Activated T-cell treated with anti-CD3 and anti-CD28 coated beads for 1 hour (primary cell): ENCODE measurements at regions not wholly inside any gene's neighbourhood (a gene's known extent, or its start where the extent isn't known, plus 50 kb on each side); places are given as distances from the start of the nearest gene placed in this dataset.

ENCODE experiments used
- DNase-seq: peaks from one replicate; pipeline ENCODE4 v3.0.0-alpha.2; 2020; ENCODE audit warnings: low read depth

DNA sequence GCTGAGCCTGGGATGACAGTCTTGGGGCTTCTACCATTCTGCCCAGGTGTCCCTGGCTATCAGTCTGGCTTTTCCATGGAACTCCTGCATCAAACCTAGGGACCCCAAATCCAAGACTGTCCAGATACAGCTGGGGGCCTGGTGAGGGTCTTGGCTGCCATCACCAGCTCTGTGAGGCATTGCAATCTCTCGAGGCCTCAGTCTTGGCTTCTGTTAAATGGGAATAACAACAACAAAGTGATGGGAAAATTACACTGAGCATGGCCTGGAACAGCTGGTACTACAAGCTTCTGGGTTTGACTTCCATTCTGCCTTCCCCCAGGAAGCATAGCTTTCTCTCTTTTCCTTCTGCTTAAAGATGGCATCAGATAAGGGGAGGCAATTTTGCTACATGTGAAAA, 50.0 kb upstream of the LCTL start:
- no peak for DNase-seq

DNA sequence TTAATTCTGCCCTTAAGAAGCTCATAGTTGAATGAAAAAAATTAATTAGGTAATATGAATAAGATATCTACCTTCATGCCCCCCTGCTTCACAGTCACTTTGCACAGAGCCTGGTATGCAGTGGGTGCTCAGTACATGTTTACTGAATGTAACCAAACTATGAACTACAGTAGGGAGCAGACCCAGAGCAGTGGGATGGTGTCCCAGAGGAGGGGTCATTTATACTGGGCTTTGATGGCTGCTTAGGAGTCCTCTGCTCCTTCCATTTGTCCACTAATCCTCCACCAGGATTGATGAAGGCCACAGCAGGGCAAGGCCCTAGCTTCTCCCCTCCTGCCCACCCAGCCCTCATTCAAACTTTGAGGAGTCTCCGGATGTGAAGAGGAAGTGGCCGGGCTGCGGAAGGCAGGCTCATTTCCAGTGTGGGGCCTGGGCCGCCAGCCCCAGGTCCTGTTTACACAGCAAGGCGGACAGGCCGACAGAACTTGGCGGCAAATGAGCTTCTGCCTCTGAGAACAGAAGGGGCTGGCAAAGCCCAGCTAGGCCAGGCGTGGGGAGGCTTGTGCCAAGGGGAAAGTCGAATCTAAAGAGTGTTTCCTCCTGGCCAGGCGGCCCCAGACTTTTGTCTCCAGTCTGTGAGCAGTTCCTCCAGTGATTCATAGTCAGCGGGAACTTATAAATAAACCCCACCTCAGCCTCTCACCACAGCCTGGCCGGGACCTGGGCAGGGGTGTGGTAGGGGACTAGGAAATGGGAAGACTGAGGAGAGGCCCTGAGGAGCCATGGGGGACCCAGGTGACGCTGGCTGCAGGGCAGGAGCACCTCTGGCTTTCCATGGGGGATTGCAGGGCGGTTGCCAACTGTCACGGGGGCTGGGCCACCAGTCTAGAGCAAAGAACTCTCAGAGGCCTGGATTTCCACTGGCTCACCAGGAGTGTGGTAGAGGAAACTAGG, 51.6 kb upstream of the LCTL start:
- no peak for DNase-seq

DNA sequence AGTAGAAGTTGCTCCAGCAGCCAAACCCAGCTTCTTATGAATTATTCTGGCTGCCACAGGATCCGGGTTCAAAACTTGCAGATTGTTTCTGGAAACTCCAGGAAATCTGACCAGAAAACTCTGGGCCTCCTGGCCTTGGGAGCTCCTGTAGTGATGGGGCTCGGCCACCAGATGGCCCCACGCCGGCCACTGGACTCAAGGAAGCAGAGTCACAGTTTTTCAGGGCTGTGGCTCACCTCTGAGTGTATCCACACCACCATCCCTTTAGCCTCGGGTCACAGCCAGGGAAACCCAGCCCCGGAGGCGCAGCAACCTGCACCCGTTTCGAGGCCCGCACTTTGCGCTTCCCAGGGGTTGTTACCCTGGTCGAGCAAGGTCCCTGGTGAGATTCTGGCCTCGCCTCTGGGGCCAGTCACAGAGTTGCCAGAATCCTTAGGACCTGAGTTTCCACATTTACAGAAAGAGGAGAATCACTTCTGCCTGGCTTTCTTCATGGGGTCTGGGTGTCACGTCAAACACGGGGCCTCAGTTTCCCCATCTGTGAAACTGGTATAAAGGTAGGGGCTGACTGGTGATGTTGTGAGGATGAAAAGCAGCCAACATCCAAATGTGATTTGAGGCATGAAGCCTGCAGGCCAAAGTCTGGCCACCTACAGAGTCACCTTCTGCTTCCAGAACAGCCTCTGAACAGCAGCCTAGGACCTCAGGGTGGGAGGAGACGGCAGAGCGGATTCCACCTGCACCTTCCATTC, 53.5 kb upstream of the LCTL start:
- peak; percentile 17 for DNase-seq

DNA sequence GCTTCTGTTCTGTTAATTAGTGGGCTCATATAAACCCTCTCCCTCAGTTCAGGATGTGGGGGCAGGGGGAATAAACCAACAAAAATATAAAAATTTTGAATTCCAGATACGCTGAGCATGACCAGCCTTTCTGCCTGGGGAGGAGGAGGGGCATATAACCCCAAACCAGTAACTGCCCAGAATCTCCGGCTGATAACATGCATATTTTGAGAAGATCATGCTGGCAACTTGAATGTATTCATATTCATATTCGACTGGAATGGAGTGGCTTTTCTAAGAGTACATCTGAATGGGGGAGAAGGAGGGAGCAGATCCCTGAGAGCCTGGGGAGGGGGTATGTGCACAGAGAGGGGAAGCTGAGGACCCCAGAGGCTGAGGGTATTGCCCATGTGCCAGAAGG, 54.5 kb upstream of the LCTL start:
- DNase-seq: no peak

DNA sequence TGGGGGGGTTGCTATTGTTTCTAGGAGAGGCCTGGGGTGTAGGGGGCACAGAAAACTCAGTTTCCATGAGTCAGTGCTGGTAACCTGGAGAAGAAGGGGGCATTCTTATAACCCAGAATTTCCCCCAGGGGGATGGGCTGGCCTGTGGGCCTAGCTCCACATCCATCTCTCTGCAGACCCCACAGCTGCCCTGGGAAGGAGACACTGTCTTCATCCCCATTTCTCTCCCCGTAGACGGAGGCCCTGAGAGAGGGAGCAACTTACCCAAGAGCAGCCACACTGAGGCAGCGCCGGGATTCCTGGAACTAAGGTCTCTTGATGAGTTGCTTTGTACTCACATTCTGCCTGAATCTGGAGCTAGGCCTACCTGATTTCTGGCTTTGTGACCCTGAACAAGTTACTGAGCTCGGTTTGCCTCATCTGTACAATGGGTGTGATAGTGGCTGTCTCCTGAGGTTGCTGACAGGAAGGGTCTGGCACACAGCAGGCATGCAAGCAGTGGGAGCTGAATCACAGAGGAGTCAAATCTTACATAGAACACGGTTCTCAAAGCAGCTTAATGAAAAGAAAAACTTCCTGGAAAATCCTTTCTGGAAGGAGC, 55.0 kb upstream of the LCTL start:
- DNase-seq: no peak

DNA sequence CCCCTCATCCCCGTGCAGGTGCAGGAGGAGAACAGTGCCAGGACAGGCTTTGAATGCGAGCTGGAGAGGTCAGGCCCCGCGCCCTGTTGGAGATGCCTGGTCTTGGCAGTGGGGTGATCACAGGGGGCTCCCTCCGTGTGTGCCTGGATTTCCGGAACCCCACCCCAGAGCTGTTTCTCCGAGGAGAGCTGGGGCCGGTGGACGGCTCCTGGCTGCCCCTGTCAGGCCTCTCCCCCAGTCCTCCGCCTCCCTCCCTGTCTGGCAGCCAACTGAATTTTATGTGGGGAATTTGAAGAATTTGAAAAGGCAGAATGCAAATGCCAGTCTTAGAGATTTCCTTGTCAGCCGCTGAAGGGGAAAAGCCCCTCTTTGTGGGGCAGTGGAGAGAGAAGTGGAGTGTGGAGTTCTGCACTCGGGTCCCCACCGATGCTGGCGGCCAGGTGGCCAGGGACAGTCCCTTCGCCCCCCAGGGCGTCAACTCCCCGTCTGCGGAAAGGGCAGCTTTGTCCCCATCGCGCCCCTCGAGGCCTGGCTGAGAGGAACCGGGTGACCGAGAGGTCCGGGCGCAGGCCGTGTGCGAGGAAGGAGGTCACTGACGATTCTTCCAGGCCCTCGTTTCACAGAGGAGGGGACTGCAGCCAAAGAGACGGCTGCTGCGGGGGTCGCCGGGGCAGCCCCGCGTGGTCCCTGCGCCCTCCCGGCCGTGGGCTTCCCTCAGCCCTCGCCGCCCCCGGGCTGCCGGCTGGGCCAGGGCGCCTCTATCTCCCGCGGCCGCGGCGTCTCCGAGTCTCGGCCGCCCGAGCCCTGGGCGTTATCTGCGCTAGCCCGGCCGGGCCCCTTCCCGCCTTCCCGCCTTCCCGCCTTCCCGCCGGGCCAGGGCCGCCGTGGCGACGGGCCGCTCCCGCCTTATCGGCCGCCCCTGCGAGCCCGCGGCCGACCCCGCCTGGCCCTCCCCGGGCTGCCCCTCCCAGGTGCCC, 56.0 kb upstream of the LCTL start:
- DNase-seq: no peak

DNA sequence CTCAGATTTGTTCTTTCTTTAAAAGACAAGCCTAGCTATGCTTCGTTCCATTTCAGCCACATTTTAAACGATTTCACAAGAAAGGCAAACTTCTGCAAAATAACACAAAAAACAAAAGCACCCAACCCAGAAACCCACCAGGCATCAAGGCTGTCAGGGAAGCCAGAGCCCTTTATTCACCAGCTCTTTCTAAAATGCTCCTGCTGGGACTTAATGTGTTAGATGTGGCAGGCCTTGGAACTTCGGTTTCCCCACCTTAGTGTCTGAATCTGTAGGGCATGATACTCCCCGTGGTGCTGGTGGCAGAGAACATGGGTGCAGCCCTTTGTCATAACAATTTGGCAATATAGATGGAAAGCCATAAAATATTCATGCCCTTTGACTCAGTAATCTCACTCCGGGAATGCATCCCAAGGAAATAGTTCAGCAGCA, 56.8 kb upstream of the LCTL start:
- no peak for DNase-seq

DNA sequence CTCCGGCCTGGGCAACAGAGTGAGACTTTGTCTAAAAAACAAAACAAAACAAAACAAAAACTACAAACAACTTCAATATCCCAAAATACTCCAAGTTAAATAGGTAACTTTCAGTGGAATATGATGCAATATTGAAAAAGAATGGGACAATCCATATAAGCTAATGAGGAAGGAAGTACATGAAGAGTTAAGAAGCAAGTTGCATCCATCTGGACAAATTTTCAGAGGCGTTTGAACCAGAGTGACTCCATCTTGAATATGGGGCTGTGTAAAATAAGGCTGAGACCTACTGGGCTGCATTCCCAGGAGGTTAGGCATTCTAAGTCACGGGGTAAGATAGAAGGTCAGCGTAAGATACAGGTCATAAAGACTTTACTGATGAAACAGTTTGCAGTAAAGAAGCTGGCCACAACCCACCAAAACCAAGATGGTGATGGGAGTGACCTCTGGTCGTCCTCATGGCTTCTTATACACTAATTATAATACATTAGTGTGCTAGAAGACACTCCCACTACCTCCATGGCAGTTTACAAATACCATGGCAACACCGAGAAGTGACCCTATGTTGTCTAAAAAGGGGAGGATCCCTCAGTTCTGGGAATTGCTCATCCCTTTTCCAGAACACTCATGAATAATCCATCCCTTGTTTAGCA, 58.1 kb upstream of the LCTL start:
- DNase-seq: no peak

DNA sequence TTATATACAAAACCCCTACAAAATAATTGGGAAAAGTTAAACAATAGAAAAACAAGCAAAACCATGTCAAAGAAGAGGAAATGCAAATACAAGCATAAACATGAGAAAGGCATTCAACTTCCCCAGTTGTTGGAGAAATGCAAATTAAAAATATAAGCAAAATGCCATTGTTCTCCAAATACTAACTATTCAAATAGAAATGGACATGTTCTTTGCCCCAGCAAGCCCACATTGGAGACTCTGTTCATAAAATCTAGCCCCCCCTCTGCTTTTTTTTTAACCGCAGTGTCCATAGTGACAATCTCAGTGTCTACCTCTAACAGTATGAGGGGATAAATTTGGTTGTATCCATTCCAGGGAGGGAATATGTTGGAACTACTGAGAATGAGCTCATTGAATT, 59.7 kb upstream of the LCTL start:
- no peak for DNase-seq

DNA sequence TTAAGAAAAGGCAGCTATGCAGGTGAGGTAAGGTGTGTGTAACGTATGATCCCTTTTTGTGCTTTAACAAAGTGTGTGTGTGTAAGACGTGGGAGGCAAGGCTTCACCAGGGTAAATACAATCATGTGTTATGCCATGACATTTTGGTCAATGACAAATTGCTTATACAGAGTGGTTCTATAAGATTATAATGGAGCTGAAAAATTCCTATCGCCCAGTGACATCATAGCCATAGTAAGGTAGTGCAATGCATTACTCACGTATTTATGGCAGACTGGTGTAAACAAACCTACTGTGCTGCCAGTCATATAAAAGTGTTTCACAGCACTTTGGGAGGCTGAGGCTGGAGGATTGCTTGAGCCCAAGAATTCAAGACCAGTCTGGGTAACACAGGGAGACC, 60.2 kb upstream of the LCTL start:
- DNase-seq: no peak

DNA sequence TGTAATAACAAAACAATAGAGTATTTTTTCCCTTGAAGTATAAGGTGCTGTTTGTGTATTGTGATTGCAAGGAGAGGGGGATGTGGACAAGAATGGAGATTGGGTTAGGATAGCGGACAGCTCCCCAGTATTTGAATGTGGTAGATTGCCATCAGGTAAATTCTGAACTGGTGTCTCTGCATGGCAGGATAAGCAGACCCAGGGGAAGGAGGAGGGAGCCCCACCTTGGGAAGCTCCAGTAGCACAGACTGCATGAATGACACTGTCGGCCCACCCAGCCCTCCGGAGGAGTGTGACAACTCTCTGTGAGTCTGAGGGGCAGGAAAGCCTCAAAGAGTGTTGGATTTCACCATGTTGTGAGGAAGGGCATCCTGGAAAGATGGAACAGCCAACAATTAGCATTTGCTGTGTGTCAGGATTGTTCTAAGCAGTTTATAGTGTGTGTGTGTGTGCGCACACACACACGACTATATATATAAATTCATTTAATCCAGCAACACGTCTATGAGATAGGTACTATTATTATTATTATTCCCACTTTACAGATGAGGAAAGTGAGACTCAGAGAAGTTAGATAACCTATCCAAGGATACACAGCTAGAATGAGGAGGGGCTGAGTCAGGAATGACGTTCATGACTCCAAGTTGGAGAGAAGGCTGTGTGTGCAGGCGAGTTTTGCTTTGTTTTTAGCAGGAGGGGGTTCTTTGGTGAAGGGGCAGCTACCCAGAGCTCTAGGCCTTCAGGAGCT, 63.4 kb upstream of the LCTL start:
- no peak for DNase-seq

DNA sequence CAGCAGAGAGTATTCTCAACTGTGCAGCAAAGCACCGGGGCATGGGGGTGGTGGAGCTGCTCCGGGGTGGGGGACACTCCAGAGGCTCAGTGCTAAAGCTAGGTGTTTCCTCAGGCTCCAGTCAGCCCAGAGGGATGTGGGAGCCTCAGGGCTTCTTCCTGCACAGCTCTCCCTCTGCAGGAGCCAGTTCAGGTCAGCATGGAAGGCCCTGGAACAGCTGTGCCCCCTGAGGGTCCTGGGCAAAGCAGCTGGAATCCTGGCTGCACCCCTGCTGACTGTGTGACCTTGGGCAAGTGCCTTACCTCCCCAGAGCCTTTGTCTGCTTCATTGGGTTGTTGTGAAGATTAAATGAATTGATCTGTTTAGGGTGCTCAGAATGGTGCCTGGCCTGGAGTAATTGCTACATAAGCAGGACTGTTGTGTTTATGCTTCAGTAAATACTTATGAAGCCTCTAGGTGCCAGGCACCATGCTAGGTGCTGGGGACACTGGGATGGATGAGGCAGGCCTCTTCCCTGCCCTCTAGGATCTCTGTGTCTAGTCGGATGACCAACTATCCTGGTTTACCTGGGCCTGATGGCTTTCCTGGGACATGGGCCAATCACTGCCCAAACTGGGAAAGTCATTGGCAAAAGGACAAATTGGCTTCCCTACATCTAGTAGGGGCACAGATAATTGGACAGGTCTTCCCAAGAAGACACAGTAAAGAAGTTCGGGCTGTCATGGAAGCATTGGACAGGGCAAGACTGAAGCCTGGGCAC, 64.2 kb upstream of the LCTL start:
- DNase-seq: no peak

DNA sequence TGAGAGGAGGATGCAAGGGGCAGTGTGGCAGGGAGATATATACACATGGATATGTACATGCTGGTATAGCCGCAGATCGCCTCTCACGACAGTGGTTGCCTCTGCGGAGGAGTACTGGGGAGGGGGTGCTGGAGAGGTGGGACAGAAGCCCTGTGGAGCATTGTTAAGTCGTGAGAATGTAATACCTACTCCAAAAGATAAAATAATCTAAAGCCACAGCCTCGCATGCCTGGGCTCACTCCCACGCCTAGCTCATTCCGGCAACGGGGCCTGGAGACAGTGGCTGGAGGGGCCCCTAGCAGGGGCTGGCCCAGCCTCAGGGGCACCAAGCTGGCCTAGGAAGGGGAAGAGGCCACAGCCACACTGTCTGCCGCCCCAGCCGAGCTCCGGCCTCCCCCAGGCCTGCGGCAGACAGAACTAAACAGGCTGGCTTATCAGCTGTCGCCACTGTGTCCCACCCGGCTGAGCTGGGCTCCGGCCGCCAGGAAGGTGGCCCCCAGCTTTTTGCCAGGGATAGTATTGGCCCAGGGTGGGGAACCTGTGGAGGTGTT, 65.1 kb upstream of the LCTL start:
- DNase-seq: no peak

DNA sequence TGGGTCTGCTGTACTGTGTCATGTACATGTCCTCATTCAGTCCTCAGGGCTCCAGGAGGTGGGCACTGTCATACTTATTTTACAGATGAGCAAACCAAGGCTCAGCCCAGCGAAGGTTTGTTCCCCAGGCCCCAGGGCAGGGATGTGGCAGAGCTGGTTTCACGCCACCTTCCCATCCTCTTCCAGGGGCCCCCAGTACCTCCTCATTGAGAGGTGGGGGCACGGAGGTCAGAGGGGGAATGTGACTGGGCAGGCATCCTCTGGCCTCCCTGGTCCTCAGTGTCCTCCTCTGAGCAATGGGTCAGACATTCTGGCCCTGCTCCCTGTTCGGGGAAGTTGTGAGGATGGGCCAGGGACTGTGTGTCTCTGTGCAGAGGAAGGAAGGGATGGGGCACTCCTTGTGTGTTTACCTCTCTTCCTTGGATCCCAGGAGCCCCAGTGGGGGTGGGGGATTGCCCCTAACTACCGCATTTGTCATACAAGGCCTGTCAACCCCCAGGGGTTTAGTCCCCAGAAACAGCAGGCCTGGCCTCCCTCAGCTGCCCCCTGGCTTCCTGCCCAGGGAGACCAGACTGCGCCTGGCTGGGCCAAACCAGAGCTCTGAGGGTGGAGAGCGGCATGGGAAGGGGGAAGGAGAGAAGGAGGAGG, 65.9 kb upstream of the LCTL start:
- no peak for DNase-seq

DNA sequence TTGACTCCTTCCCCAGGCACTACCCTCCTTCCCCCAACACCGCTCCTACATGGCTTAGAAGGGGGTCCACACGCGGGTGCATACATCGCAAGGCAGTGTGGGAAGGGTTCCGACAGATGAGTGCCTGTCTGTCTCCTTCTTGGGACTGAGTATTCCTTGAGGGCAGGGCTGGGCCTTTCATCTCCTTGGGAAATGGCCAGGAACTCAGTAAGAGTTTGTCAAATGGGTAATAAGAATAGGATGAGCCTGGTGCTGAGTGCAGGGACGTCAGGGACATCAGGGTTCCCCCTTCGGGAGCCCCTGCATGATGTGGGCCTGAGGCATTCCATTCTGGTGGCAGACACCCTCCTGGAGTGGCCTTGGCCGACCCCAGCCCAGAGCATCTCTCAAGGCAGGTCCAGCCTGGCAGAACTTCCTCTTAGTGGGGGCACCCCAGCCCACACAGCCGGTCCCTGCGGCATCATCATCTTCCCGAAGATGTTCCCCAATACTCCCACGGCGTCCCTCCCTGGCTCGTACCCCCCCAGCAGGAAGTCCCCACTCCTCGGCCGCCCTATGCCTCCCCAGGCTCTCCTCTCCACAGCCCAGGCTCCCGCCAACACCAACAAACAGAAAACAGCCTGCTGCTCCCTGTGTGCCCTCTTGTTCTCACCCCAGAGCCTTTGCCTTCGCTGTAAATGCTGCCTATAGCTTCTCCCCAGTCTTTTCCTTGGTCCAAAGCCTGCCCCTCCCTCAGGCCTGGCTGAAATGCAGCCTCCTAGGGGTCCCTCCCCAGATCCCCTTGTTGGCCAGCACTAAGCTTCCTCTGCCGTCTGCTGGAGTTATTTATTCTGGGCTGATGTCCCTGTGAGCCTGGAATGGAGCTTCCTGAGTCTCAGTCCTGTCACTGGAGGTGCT, 67.5 kb upstream of the LCTL start:
- DNase-seq: no peak

DNA sequence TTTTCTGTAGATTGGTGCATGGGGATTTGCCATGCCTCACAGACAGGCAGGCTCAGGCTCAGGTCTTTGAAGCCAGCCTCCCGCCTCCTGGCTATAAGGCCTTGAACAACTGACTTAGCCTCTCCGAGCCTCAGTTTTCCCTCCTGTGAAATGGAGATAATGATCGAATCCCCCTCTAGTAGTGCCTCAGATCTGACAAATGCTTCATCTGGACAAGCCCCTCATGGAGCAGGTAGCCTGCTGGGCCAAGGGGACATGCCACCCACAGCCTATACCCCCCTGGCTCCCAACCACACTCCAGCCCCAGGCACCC, 68.1 kb upstream of the LCTL start:
- DNase-seq: no peak

DNA sequence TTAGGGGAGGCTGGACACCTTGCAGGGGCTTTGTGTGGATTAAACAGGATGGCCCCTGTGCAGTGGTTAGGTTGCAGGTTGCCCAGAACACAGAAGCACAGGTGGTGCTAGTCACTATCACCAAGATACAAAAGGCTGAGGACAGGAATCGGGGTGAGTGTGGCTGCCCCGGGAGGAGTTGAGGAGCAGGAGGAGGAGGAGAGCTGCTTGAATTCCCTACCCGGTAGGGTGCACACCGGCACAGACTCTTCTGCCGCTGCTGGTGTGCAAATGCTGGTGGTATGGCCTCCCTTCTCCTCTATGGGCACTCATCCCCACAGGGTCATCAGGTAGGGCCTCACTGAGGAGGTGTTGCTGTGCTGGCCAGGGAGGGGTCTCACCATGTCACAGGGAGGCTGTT, 67.5 kb upstream of the SMAD6 start:
- DNase-seq: no peak

DNA sequence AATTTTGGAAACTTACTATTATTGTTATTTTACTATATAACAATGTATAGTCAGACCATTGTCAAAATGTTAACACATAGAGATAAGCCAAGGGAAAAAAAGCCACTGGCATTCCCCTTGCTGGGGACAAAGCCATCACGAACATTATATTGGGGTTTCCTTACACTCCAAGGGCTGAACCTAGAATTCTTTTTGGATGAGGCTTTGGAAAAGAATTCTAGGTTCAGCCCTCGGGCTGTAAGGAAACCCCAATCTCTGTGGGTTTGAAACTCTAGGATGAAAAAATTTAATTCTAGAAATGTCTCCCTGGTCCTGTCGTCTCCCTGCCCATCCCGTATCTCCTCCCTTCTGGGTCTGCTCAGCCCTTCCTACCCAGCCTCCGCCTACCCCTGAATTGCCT, 67.0 kb upstream of the SMAD6 start:
- no peak for DNase-seq
